Ishikawa (cell line): ENCODE measurements at regions not wholly inside any gene's neighbourhood (a gene's known extent, or its start where the extent isn't known, plus 50 kb on each side); places are given as distances from the start of the nearest gene placed in this dataset.

Source experiments
- CEBPB ChIP-seq: IDR thresholded peaks from 2 replicates; pipeline ENCODE4 v1.6.1; 2012
- CREB1 ChIP-seq: IDR thresholded peaks from 2 replicates; pipeline ENCODE4 v1.6.1; 2012; ENCODE audit warnings: low read depth
- EGR1 ChIP-seq: IDR thresholded peaks from 2 replicates; pipeline ENCODE4 v1.6.1; 2012
- EP300 ChIP-seq: IDR thresholded peaks from 2 replicates; pipeline ENCODE4 v1.6.1; 2012; ENCODE audit warnings: borderline replicate concordance
- FOXM1 ChIP-seq: IDR thresholded peaks from 2 replicates; pipeline ENCODE4 v1.6.1; 2012; ENCODE audit warnings: low read depth, borderline replicate concordance
- NFIC ChIP-seq: IDR thresholded peaks from 2 replicates; pipeline ENCODE4 v1.6.1; 2012
- RAD21 ChIP-seq: IDR thresholded peaks from 2 replicates; pipeline ENCODE4 v1.6.1; 2012; ENCODE audit warnings: low read depth
- REST ChIP-seq: IDR thresholded peaks from 2 replicates; pipeline ENCODE4 v1.6.1; 2012; ENCODE audit warnings: low read depth, mild to moderate bottlenecking
- TAF1 ChIP-seq: IDR thresholded peaks from 2 replicates; pipeline ENCODE4 v1.6.1; 2012; ENCODE audit warnings: low read depth, mild to moderate bottlenecking
- TCF12 ChIP-seq: IDR thresholded peaks from 2 replicates; pipeline ENCODE4 v1.6.1; 2012; ENCODE audit warnings: low read depth
- TEAD4 ChIP-seq: IDR thresholded peaks from 2 replicates; pipeline ENCODE4 v1.6.1; 2012
- YY1 ChIP-seq: IDR thresholded peaks from 2 replicates; pipeline ENCODE4 v1.6.1; 2012; ENCODE audit warnings: low read depth
- ZBTB7A ChIP-seq: IDR thresholded peaks from 2 replicates; pipeline ENCODE4 v1.6.1; 2012; ENCODE audit warnings: low read depth
- TF ChIP-seq, protein P1 (sequence below): IDR thresholded peaks from 2 replicates; pipeline ENCODE4 v1.6.1; 2012
- TF ChIP-seq, protein P2 (sequence below): IDR thresholded peaks from 2 replicates; pipeline ENCODE4 v1.6.1; 2012

DNA sequence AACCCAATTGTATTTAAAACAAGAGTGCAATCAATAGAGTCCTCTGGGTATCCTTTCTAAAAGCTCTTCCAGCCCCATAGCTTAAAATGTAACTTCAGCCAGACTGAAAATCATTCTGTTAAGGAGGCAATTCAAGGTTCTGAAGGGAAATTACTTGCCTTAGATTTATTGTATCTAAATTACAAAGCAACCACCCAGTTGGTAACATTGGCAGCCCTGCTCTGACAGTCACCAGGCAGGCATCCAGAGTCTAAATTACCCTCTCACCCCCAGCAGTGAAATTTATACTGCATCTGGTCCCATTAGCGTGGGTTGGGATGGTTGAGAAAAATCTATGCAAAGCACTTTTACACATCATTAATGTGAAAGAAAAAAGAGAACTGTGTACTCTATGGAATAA is 514.7 kb downstream of the MTRR start:
- no peak for TF ChIP-seq ZBTB7A
- TF ChIP-seq CEBPB: no peak
- TF ChIP-seq, protein P1, sequence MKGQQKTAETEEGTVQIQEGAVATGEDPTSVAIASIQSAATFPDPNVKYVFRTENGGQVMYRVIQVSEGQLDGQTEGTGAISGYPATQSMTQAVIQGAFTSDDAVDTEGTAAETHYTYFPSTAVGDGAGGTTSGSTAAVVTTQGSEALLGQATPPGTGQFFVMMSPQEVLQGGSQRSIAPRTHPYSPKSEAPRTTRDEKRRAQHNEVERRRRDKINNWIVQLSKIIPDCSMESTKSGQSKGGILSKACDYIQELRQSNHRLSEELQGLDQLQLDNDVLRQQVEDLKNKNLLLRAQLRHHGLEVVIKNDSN: no peak
- TF ChIP-seq NFIC: no peak

DNA sequence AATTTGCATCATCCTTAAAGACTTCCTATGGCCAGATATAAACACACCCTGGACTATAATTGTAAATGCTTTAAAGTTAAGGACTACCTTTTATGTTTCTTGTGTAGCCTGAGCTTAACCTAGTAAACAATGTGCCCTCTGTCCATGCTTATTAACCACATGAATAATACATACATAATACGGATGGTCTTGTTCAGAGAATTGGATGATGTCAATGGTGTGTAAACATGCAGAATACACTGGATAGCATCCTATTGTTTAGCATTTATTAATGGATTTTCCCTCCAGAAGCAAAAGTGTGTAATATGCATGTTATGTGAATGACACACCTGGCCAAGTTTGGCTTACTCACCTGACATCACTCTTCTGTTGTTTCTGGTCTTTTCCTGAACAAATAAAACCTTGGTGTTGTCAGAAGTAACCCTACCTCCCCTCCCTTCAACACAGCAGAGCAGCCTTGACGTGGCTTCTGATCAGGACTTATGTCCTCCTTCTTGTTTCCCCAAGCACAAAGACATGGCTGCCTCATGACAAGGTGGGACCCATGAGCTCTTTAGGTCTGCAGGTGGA is 517.9 kb downstream of the MTRR start:
- TF ChIP-seq CEBPB (no peak), ZBTB7A (no peak)

DNA sequence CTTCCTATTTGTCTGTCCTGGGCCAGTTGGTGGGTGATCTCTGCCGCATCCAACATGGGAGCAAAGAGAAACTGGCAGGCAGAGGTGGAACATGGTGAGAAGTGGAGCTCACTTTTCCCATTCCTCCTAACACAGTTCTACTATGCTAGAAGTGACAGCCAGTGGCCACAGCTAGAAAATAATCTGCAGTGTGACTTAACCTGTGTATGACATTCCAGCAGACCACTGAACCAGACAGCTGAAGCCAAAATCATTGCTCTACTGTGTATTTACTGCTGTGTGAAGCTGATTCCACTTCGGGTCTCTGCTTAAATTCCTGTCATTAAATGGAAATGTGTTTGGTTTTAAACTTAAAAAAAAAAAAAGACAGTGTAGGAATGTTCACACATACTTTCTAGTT is 523.0 kb downstream of the MTRR start:
- TF ChIP-seq, protein P1: no peak
- TF ChIP-seq EP300 (no peak), TCF12 (no peak), NFIC (no peak), ZBTB7A (no peak), TAF1 (no peak), FOXM1 (no peak), REST (no peak), RAD21 (no peak)

DNA sequence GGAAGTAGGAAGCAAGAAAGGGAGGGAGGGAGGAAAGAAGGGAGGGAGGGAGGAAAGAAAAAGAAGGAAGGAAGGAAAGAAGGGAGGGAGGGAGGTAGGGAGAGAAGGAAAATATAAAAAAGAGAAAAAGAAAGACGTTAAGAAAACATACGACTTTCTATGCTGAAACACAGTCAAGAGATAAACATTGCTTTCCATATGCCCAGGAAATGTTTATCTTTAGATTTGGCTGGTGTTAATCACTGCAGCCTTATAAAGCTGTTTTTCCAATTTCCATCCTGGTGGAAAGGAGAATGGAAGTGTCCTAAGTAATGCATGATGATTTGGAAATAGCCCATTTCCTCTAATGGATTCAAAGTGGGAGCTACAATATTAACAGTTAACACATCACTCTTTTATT is 524.3 kb downstream of the MTRR start:
- TF ChIP-seq FOXM1: no peak
- TF ChIP-seq EP300: no peak
- no peak for TF ChIP-seq ZBTB7A
- TF ChIP-seq, protein P2, sequence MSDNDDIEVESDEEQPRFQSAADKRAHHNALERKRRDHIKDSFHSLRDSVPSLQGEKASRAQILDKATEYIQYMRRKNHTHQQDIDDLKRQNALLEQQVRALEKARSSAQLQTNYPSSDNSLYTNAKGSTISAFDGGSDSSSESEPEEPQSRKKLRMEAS: no peak
- TF ChIP-seq TAF1: no peak
- no peak for TF ChIP-seq TCF12
- TF ChIP-seq CEBPB: no peak

GRCh38 chr5:8394965-8395364 is 526.0 kb downstream of the MTRR start:
- no peak for TF ChIP-seq NFIC
- TF ChIP-seq, protein P2: no peak
- no peak for TF ChIP-seq TCF12
- no peak for TF ChIP-seq RAD21
- no peak for TF ChIP-seq CEBPB
- TF ChIP-seq ZBTB7A: no peak

DNA sequence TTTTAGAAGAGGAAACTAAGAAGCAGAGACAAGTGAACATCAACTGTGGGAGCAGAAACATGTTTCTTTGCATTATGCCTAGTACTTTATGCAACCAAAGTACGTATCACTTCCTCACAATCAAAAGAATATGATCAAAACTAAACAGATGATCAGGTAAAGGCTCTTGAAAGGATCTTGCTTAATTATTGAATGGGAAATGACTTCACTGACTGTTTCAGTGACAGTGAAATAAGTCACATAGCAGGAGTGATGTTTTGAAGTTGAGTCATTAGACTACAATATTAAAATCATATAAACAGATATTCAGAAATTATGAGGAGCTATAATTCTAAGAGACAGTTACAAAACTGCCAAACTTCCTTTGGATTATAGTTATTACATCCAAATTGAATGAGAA is 527.3 kb downstream of the MTRR start:
- TF ChIP-seq, protein P2: no peak
- no peak for TF ChIP-seq ZBTB7A
- no peak for TF ChIP-seq CREB1
- no peak for TF ChIP-seq FOXM1
- no peak for TF ChIP-seq REST
- no peak for TF ChIP-seq EGR1
- no peak for TF ChIP-seq EP300
- TF ChIP-seq TCF12: no peak
- TF ChIP-seq NFIC: no peak
- no peak for TF ChIP-seq CEBPB
- TF ChIP-seq TEAD4: no peak
- no peak for TF ChIP-seq TAF1

GRCh38 chr5:8396756-8397155 is 527.8 kb downstream of the MTRR start:
- TF ChIP-seq RAD21 (no peak), EP300 (no peak), ZBTB7A (no peak), TCF12 (no peak), TEAD4 (no peak), TAF1 (no peak), NFIC (no peak), CEBPB (no peak), FOXM1 (no peak), YY1 (no peak), REST (no peak), EGR1 (no peak), CREB1 (no peak)
- TF ChIP-seq, protein P2: no peak
- TF ChIP-seq, protein P1: no peak
